Retinal pigment epithelial cell (primary cell): ENCODE measurements at regions not wholly inside any gene's neighbourhood (a gene's known extent, or its start where the extent isn't known, plus 50 kb on each side); places are given as distances from the start of the nearest gene placed in this dataset.
"Not testable (repeated sequence)": the region's sequence is repeated elsewhere in the genome, so short reads cannot be mapped to it uniquely, and the experiment has no call there.

ENCODE experiments used
- DNase-seq: peaks from one replicate; pipeline ENCODE4 v3.0.0-alpha.2; 2010; ENCODE audit warnings: low read depth
- H3K4me3 ChIP-seq: 2 replicates; pipeline ENCODE4 v1.5.1; 2011; ENCODE audit warnings: mild to moderate bottlenecking, low read length, control low read depth, moderate library complexity
- TF ChIP-seq, protein P1 (sequence below): conservative IDR thresholded peaks from 2 replicates; pipeline ENCODE4 v1.5.1; 2011; ENCODE audit warnings: low read depth, low read length, control low read depth, inconsistent platforms

- no peak for DNase-seq
- no peak overlapping the region for H3K4me3 ChIP-seq
- TF ChIP-seq, protein P1, sequence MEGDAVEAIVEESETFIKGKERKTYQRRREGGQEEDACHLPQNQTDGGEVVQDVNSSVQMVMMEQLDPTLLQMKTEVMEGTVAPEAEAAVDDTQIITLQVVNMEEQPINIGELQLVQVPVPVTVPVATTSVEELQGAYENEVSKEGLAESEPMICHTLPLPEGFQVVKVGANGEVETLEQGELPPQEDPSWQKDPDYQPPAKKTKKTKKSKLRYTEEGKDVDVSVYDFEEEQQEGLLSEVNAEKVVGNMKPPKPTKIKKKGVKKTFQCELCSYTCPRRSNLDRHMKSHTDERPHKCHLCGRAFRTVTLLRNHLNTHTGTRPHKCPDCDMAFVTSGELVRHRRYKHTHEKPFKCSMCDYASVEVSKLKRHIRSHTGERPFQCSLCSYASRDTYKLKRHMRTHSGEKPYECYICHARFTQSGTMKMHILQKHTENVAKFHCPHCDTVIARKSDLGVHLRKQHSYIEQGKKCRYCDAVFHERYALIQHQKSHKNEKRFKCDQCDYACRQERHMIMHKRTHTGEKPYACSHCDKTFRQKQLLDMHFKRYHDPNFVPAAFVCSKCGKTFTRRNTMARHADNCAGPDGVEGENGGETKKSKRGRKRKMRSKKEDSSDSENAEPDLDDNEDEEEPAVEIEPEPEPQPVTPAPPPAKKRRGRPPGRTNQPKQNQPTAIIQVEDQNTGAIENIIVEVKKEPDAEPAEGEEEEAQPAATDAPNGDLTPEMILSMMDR, result no peak
These were observed 268.0 kb upstream of the ARHGEF26 start for GRCh38 chr3:153853163-153853562.

DNA sequence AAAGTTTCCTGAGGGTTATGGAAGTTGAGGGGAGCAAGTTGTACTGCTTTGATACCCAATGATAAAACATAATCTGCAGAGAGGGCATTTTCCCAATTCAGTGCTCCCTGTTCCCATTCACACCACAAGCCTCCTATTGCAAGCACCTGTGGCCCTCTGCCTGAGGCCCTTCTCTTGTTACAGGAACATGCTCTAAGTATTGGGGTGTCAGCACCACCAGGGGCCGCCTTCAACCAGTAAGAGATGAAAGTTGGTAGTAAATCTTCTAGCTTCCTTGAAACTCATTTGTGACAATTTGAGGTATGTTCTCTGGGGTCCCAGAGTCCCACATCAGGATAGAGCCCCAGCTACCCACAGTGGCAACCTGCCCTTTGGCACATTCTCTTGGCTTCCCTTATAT lies 265.4 kb upstream of the ARHGEF26 start:
- no peak overlapping the region for H3K4me3 ChIP-seq
- no peak for DNase-seq
- TF ChIP-seq, protein P1, result no peak

DNA sequence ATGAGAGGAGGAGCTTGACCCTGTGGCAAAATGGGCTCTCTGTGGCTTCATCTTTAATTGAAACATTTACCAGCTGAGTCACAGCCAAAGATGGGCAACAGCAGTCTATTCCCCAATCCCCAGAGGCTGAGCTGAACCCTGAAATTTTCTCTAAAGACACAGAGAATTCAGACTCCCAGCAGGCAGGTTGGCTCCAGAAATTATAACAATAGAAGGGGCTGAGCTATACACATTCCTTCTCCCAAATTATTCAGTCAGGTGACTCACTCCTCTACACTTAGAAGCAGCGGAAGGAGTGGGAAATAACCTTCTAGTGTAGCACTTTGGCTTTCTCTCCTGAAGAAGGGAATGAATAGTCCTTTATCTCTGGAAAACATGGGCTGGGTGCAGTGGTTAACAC lies 264.3 kb upstream of the ARHGEF26 start:
- DNase-seq, result no peak
- no peak overlapping the region for H3K4me3 ChIP-seq
- TF ChIP-seq, protein P1, result no peak

- TF ChIP-seq, protein P1, result no peak
- H3K4me3 ChIP-seq, result no peak overlapping the region
- no peak for DNase-seq
These were observed 256.4 kb upstream of the ARHGEF26 start for GRCh38 chr3:153864793-153865192.

GRCh38 chr3:153866901-153867300 lies 254.3 kb upstream of the ARHGEF26 start:
- no peak overlapping the region for H3K4me3 ChIP-seq
- DNase-seq, result no peak
- TF ChIP-seq, protein P1, result no peak

DNA sequence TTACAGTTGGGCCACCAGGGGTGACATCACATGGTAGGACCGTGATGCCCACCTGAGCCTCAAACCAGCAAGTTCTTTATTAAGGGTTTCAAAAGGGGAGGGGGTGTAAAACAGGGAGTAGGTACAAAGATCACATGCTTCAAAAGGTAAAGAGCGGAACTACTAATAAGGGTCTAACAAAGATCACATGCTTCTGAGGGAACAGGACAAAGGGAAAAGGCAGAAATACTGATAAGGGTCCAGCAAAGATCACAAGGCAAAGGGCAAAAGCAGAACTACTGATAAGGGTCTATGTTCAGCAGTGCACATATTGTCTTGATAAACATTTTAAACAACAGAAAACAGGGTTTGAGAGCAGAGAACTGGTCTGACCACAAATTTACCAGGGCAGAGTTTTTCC lies 246.8 kb upstream of the ARHGEF26 start:
- not testable (repeated sequence) for DNase-seq, H3K4me3 ChIP-seq

DNA sequence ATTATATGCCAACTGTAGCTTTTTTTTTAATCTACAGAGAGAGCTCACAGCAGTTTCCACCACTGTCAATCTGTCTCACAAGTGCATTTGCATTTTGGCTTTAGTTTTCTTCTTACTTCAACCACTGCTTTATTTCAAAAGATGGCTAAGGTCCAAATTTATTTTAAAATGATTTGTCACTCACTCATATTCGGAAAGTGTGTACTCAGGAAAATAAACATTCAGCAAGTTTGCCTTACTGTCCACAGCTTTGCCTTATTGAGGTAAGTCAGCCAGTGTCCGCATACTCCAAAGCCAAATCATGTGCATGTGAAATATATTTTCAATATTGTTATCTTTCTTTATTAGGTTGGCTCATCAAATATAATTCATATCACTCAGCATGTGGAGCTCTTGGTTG lies 240.7 kb upstream of the ARHGEF26 start:
- DNase-seq, result no peak
- TF ChIP-seq, protein P1, result no peak
- no peak overlapping the region for H3K4me3 ChIP-seq

DNA sequence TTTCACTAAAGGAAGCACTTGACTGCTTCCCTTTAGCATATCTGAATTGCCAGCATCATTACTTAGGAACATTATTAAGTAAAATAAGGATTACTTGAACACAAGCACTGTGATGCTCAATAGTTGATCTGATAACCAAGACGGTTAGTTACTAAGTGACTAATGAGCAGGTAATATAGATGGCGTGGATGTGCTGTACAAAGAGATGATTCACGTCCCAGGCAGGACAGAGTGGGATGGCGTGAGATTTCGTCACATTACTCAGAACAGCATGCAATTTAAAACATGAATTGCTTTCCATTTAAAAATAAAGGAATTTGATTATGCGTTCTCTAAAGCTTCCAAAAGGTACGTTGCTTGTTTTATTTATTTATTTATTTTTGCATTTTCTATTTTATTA lies 240.0 kb upstream of the ARHGEF26 start:
- TF ChIP-seq, protein P1, result no peak
- no peak overlapping the region for H3K4me3 ChIP-seq

More for the DNA sequence above, 240.0 kb upstream of the ARHGEF26 start:
- DNase-seq, result no peak
